Adrenal gland (tissue), 9 donors: ENCODE measurements at regions not wholly inside any gene's neighbourhood (a gene's known extent, or its start where the extent isn't known, plus 50 kb on each side); places are given as distances from the start of the nearest gene placed in this dataset.

ENCODE experiments used
- DNase-seq, 7 donors: peaks; one replicate each; pipeline ENCODE4 v3.0.0-alpha.2; 2019 to 2020
- H3K27ac ChIP-seq, 5 donors: fragments of 200-600 bp; sonication (generic) in 4 of 5; 1 replicate in 3 of 5; 2 replicates in 2 of 5; pipeline versions ENCODE4 v1.5.1 to v1.8.0; 2016 to 2020; ENCODE audit warnings: mild to moderate bottlenecking in 1 of 5
- H3K27me3 ChIP-seq: fragments of 200-600 bp; 2 replicates; pipeline ENCODE4 v1.8.0; 2021
- H3K36me3 ChIP-seq, 2 donors: fragments of 200-600 bp; replicated peaks in 1 of 2; 1 replicate in 1 of 2; 2 replicates in 1 of 2; pipeline versions ENCODE4 v1.5.1 to v1.8.0; 2018 to 2022
- H3K4me1 ChIP-seq, 2 donors: fragments of 200-600 bp; replicated peaks in 1 of 2; 1 replicate in 1 of 2; 2 replicates in 1 of 2; pipeline versions ENCODE4 v1.5.1 to v1.8.0; 2018 to 2021
- H3K4me3 ChIP-seq, 4 donors: fragments of 200-600 bp; sonication (generic) in 3 of 4; one replicate each; pipeline ENCODE4 v1.5.1; 2016 to 2018
- H3K9me3 ChIP-seq, 3 donors: fragments of 200-600 bp; sonication (generic) in 1 of 3; replicated peaks in 1 of 3; 1 replicate in 2 of 3; 2 replicates in 1 of 3; pipeline versions ENCODE4 v1.5.1 to v1.8.0; 2016 to 2021
- POLR2A ChIP-seq, 2 donors: fragments of 450-650 bp; IDR thresholded peaks; one replicate each; pipeline ENCODE4 v1.6.1; 2017; ENCODE audit warnings: antibody characterized with exemption in 2 of 2, mild to moderate bottlenecking in 2 of 2, moderate library complexity in 1 of 2
- WGBS, 4 donors: extraction: QIAGEN DNeasy Blood & Tissue Kit in 2 of 4; methylation state at CpG; one replicate each; pipeline versions ENCODE4 v1.1.5 to v1.1.7; 2013 to 2017; 5-methylcytosine and 5-hydroxymethylcytosine counted together
- intact Hi-C, 2 donors: fragments of 100-400 bp; cut with DNase I; formaldehyde crosslinking; loops; one replicate each; pipeline versions ENCODE4 v1.14.1 to v1.15.0; 2022 to 2023
- TF ChIP-seq, protein P1 (sequence below), 6 experiments: fragments of 450-650 bp in 4 of 6; fragments of 200-600 bp in 2 of 6; sonication (generic) in 1 of 6; IDR thresholded peaks; 1 replicate in 5 of 6; 2 replicates in 1 of 6; pipeline versions ENCODE4 v1.5.1 to v1.8.0; 2016 to 2021; ENCODE audit warnings: antibody characterized with exemption in 6 of 6, mild to moderate bottlenecking in 2 of 6, moderate library complexity in 1 of 6
- donor health status: healthy with polysubstance abuse.
- donor health status: Bipolar disorder and iron deficiency.
- donor health status: DM: yes; HTN: yes; CAD: no.
- donor health status: DM: no; HTN: no; CAD: no.
- donor health status: DM: no; HTN: no; CAD: no.

GRCh38 chr4:103365285-103365684 lies 167.1 kb upstream of the CENPE start:
- Histone ChIP-seq H3K36me3 (no peaks in the 10 kb centered on the region), H3K27me3 (no peaks in the 10 kb centered on the region), H3K4me3 (no peak overlapping the region), H3K4me1 (no peaks in the 10 kb centered on the region), H3K27ac (no peak overlapping the region), H3K9me3 (no peaks in the 10 kb centered on the region)
- no peak for DNase-seq
- intact Hi-C loops = no loop called here
- WGBS, 4 donors = 71 to 81% (median 72%) methylated on average over 2 of the region's 2 CpGs
- no peak for TF ChIP-seq POLR2A (IDR thresholded peaks at IDR 0.05)
- TF ChIP-seq, protein P1, sequence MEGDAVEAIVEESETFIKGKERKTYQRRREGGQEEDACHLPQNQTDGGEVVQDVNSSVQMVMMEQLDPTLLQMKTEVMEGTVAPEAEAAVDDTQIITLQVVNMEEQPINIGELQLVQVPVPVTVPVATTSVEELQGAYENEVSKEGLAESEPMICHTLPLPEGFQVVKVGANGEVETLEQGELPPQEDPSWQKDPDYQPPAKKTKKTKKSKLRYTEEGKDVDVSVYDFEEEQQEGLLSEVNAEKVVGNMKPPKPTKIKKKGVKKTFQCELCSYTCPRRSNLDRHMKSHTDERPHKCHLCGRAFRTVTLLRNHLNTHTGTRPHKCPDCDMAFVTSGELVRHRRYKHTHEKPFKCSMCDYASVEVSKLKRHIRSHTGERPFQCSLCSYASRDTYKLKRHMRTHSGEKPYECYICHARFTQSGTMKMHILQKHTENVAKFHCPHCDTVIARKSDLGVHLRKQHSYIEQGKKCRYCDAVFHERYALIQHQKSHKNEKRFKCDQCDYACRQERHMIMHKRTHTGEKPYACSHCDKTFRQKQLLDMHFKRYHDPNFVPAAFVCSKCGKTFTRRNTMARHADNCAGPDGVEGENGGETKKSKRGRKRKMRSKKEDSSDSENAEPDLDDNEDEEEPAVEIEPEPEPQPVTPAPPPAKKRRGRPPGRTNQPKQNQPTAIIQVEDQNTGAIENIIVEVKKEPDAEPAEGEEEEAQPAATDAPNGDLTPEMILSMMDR (IDR thresholded peaks at IDR 0.05) = no peak

- DNase-seq = no peak
- Histone ChIP-seq H3K9me3 (no peaks in the 10 kb centered on the region), H3K27ac (no peak overlapping the region), H3K4me3 (no peak overlapping the region), H3K36me3 (no peaks in the 10 kb centered on the region), H3K27me3 (no peaks in the 10 kb centered on the region), H3K4me1 (no peaks in the 10 kb centered on the region)
- WGBS, 4 donors = 41 to 56% (median 44%) methylated on average over 4 of the region's 4 CpGs
- TF ChIP-seq, protein P1 (IDR thresholded peaks at IDR 0.05) = no peak
- no peak for TF ChIP-seq POLR2A (IDR thresholded peaks at IDR 0.05)
- intact Hi-C loops = no loop called here
These were observed 165.9 kb upstream of the CENPE start for GRCh38 chr4:103364083-103364482.

DNA sequence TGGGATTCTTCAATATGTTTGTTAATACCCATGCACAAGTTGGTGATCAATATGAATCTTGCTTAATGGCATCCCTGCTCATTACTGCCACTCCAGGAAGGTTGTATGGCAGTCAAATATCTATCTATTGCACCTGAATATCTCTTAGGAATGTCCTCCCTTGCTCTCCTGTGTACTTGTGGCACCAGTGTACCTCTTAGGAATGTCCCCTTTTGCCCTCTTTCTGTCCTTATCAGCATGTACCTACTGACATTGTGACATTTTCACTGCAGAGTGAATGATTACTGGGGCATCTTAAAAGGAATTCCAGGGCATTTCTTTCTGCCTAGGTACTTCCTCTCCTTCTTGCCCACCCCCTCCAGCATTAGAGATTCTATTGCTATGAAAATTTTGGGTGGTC lies 163.8 kb upstream of the CENPE start:
- TF ChIP-seq POLR2A (IDR thresholded peaks at IDR 0.05) = no peak
- TF ChIP-seq, protein P1 (IDR thresholded peaks at IDR 0.05) = no peak
- no peak for DNase-seq

GRCh38 chr4:103359900-103360299 lies 161.8 kb upstream of the CENPE start:
- Histone ChIP-seq H3K36me3 (no peaks in the 10 kb centered on the region), H3K4me3 (no peak overlapping the region), H3K27ac (no peak overlapping the region), H3K4me1 (no peaks in the 10 kb centered on the region), H3K27me3 (no peaks in the 10 kb centered on the region), H3K9me3 (no peaks in the 10 kb centered on the region)
- WGBS, 4 donors = 78 to 88% (median 81%) methylated on average over 2 of the region's 2 CpGs
- no peak for DNase-seq
- intact Hi-C loops = no loop called here
- TF ChIP-seq, protein P1 (IDR thresholded peaks at IDR 0.05) = no peak
- no peak for TF ChIP-seq POLR2A (IDR thresholded peaks at IDR 0.05)

More for the DNA sequence above, 163.8 kb upstream of the CENPE start:
- Histone ChIP-seq H3K4me3 (no peak overlapping the region), H3K36me3 (no peaks in the 10 kb centered on the region), H3K4me1 (no peaks in the 10 kb centered on the region), H3K9me3 (no peaks in the 10 kb centered on the region), H3K27ac (no peak overlapping the region), H3K27me3 (no peaks in the 10 kb centered on the region)
- intact Hi-C loops = no loop called here
